ENCODE measurements at regions not wholly inside any gene's neighbourhood (a gene's known extent, or its start where the extent isn't known, plus 50 kb on each side); places are given as distances from the start of the nearest gene placed in this dataset.
"Not testable (repeated sequence)": the region's sequence is repeated elsewhere in the genome, so short reads cannot be mapped to it uniquely, and the experiment has no call there.

GRCh38 chrX:63428348-63428747, 77.2 kb upstream of the SPIN4 start:
- Histone ChIP-seq H3K27ac (no peak overlapping the region), H3K9me3 (replicated peaks) (no peaks in the 10 kb centered on the region), H3K27me3 (no peaks in the 10 kb centered on the region), H3K4me3 (no peak overlapping the region), H3K36me3 (no peaks in the 10 kb centered on the region), H3K4me1 (no peaks in the 10 kb centered on the region)
- DNase-seq = no peak

- Histone ChIP-seq H3K4me1 (no peaks in the 10 kb centered on the region), H3K4me3 (no peak overlapping the region), H3K27me3 (no peaks in the 10 kb centered on the region), H3K27ac (no peak overlapping the region), H3K36me3 (no peaks in the 10 kb centered on the region), H3K9me3 (replicated peaks) (no peaks in the 10 kb centered on the region)
- DNase-seq = no peak
Observed at GRCh38 chrX:63426519-63426918, 75.4 kb upstream of the SPIN4 start.

- H3K4me1 ChIP-seq = no peaks in the 10 kb centered on the region
- no peak overlapping the region for H3K27ac ChIP-seq
- no peaks in the 10 kb centered on the region for H3K9me3 ChIP-seq (replicated peaks)
- no peaks in the 10 kb centered on the region for H3K36me3 ChIP-seq
- no peak overlapping the region for H3K4me3 ChIP-seq
- H3K27me3 ChIP-seq = no peaks in the 10 kb centered on the region
- DNase-seq = no peak
Observed at GRCh38 chrX:63424063-63424462, 72.9 kb upstream of the SPIN4 start.

GRCh38 chrX:63421411-63421810, 70.3 kb upstream of the SPIN4 start:
- Histone ChIP-seq H3K4me3 (no peak overlapping the region), H3K4me1 (no peaks in the 10 kb centered on the region), H3K9me3 (replicated peaks) (no peaks in the 10 kb centered on the region), H3K27ac (no peak overlapping the region), H3K27me3 (no peaks in the 10 kb centered on the region), H3K36me3 (no peaks in the 10 kb centered on the region)
- DNase-seq = no peak

- no peak for DNase-seq
- H3K36me3 ChIP-seq = no peaks in the 10 kb centered on the region
Observed at GRCh38 chrX:63418211-63418610, 67.1 kb upstream of the SPIN4 start.

GRCh38 chrX:63417649-63418048, 66.5 kb upstream of the SPIN4 start:
- Histone ChIP-seq H3K4me1 (no peaks in the 10 kb centered on the region), H3K27ac (no peak overlapping the region), H3K27me3 (no peaks in the 10 kb centered on the region), H3K36me3 (no peaks in the 10 kb centered on the region), H3K4me3 (no peak overlapping the region), H3K9me3 (replicated peaks) (no peaks in the 10 kb centered on the region)
- no peak for DNase-seq

More at GRCh38 chrX:63418211-63418610, 67.1 kb upstream of the SPIN4 start:
- H3K9me3 ChIP-seq (replicated peaks) = no peaks in the 10 kb centered on the region
- no peak overlapping the region for H3K27ac ChIP-seq
- no peaks in the 10 kb centered on the region for H3K4me1 ChIP-seq
- H3K4me3 ChIP-seq = no peak overlapping the region
- no peaks in the 10 kb centered on the region for H3K27me3 ChIP-seq

GRCh38 chrX:63409934-63410333, 58.8 kb upstream of the SPIN4 start:
- H3K27ac ChIP-seq = not testable (repeated sequence)

GRCh38 chrX:63408050-63408449, 56.9 kb upstream of the SPIN4 start:
- no peak overlapping the region for H3K4me3 ChIP-seq
- no peaks in the 10 kb centered on the region for H3K36me3 ChIP-seq
- H3K27ac ChIP-seq = no peak overlapping the region

More at GRCh38 chrX:63409934-63410333, 58.8 kb upstream of the SPIN4 start:
- not testable (repeated sequence) for H3K36me3 ChIP-seq; H3K27me3 ChIP-seq; H3K9me3 ChIP-seq (replicated peaks); H3K4me1 ChIP-seq; DNase-seq; H3K4me3 ChIP-seq

GRCh38 chrX:63404332-63404731, 53.2 kb upstream of the SPIN4 start:
- Histone ChIP-seq H3K4me1 (no peaks in the 10 kb centered on the region), H3K9me3 (replicated peaks) (no peaks in the 10 kb centered on the region), H3K4me3 (no peak overlapping the region), H3K27ac (no peak overlapping the region), H3K27me3 (no peaks in the 10 kb centered on the region), H3K36me3 (no peaks in the 10 kb centered on the region)
- DNase-seq = no peak

More at GRCh38 chrX:63408050-63408449, 56.9 kb upstream of the SPIN4 start:
- Histone ChIP-seq H3K4me1 (no peaks in the 10 kb centered on the region), H3K27me3 (no peaks in the 10 kb centered on the region), H3K9me3 (replicated peaks) (no peaks in the 10 kb centered on the region)
- DNase-seq = no peak

- Histone ChIP-seq H3K4me3 (no peak overlapping the region), H3K27me3 (no peaks in the 10 kb centered on the region)
- no peak for DNase-seq
Observed at GRCh38 chrX:63402106-63402505, 51.0 kb upstream of the SPIN4 start.

More at GRCh38 chrX:63402106-63402505, 51.0 kb upstream of the SPIN4 start:
- no peaks in the 10 kb centered on the region for H3K36me3 ChIP-seq
- H3K9me3 ChIP-seq (replicated peaks) = no peaks in the 10 kb centered on the region
- H3K27ac ChIP-seq = peak overlapping the region; percentile 25; the same call in 1 of the 2 replicates
- no peaks in the 10 kb centered on the region for H3K4me1 ChIP-seq

Measured in SJCRH30 (cell line).